ENCODE measurements at regions not wholly inside any gene's neighbourhood (a gene's known extent, or its start where the extent isn't known, plus 50 kb on each side); places are given as distances from the start of the nearest gene placed in this dataset.

DNA sequence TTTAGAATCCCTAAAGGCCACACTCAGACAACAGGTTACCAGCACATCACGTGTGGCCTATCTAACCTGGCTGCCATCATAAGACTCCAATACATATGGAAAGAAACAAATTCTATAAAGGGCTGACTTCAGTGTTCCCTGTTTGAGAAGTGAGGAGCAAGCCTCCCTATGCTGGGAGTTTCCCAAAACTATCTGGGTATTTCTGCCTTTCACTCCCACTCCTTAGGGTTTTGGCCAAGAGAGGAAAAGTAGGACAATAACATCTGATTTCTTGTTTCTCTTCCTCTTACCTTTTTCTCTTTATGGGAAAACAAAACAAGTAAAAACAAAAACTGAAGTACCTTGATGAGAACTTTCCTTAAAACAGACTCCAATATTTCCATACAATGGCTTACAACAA, 121.5 kb upstream of the COL8A1 start:
- Histone ChIP-seq H3K4me3 (ENCODE audit: low read length) (no peak overlapping the region), H2AFZ (ENCODE audit: low read length) (no peak overlapping the region), H3K4me2 (ENCODE audit: low read depth, low read length) (no peak overlapping the region), H3K36me3 (replicated peaks; ENCODE audit: insufficient read depth, low read length) (no peaks in the 10 kb centered on the region), H3K9me2 (replicated peaks; ENCODE audit: insufficient read depth, low read length) (no peaks in the 10 kb centered on the region), H3K79me2 (ENCODE audit: low read length) (no peaks in the 10 kb centered on the region), H4K20me1 (ENCODE audit: insufficient read depth, low read length) (no peaks in the 10 kb centered on the region), H3K27me3 (replicated peaks; ENCODE audit: insufficient read depth, low read length) (no peaks in the 10 kb centered on the region), H3K27ac (ENCODE audit: low read length) (no peak overlapping the region), H3K9ac (ENCODE audit: low read length) (no peak overlapping the region), H3F3A (ENCODE audit: insufficient read depth, low read length) (no peaks in the 10 kb centered on the region), H3K9me3 (replicated peaks; ENCODE audit: insufficient read depth, low read length) (no peaks in the 10 kb centered on the region), H3K4me1 (ENCODE audit: low read length) (no peaks in the 10 kb centered on the region)
- no peak for TF ChIP-seq EZH2 (optimal IDR thresholded peaks at IDR 0.05; ENCODE audit: low read depth, low read length)
- TF ChIP-seq EZH2phosphoT487 (IDR thresholded peaks at IDR 0.05; ENCODE audit: low read length): no peak
- TF ChIP-seq, protein P1, sequence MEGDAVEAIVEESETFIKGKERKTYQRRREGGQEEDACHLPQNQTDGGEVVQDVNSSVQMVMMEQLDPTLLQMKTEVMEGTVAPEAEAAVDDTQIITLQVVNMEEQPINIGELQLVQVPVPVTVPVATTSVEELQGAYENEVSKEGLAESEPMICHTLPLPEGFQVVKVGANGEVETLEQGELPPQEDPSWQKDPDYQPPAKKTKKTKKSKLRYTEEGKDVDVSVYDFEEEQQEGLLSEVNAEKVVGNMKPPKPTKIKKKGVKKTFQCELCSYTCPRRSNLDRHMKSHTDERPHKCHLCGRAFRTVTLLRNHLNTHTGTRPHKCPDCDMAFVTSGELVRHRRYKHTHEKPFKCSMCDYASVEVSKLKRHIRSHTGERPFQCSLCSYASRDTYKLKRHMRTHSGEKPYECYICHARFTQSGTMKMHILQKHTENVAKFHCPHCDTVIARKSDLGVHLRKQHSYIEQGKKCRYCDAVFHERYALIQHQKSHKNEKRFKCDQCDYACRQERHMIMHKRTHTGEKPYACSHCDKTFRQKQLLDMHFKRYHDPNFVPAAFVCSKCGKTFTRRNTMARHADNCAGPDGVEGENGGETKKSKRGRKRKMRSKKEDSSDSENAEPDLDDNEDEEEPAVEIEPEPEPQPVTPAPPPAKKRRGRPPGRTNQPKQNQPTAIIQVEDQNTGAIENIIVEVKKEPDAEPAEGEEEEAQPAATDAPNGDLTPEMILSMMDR (IDR thresholded peaks at IDR 0.05; ENCODE audit: low read length): no peak
- DNase-seq: no peak

DNA sequence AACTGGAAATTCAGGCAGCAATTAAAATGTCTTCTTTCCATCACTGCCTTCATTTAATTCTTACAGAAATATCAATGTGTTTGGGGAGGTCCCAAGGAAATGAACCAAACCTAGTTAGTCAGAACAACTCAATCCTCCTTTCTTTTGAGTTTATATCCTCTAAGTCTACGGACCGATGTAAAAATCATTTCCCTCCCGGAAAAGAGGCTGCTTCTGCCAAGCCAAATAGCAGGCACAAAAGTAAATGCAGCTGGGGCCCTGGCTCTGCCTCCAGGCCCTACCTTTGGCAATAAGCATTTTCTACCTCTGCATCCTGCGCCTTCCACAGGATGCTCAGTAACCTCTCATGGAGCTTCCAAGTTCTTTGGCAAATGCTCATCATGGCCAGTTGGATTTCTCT, 122.5 kb upstream of the COL8A1 start:
- Histone ChIP-seq H3K9ac (ENCODE audit: low read length) (no peak overlapping the region), H3K79me2 (ENCODE audit: low read length) (no peaks in the 10 kb centered on the region), H3K4me3 (ENCODE audit: low read length) (no peak overlapping the region), H4K20me1 (ENCODE audit: insufficient read depth, low read length) (no peaks in the 10 kb centered on the region), H3K27ac (ENCODE audit: low read length) (no peak overlapping the region), H3F3A (ENCODE audit: insufficient read depth, low read length) (no peaks in the 10 kb centered on the region), H3K36me3 (replicated peaks; ENCODE audit: insufficient read depth, low read length) (no peaks in the 10 kb centered on the region), H3K27me3 (replicated peaks; ENCODE audit: insufficient read depth, low read length) (no peaks in the 10 kb centered on the region), H2AFZ (ENCODE audit: low read length) (no peak overlapping the region), H3K9me3 (replicated peaks; ENCODE audit: insufficient read depth, low read length) (no peaks in the 10 kb centered on the region), H3K4me1 (ENCODE audit: low read length) (no peaks in the 10 kb centered on the region), H3K4me2 (ENCODE audit: low read depth, low read length) (no peak overlapping the region), H3K9me2 (replicated peaks; ENCODE audit: insufficient read depth, low read length) (no peaks in the 10 kb centered on the region)
- DNase-seq: no peak
- TF ChIP-seq EZH2 (optimal IDR thresholded peaks at IDR 0.05; ENCODE audit: low read depth, low read length): no peak
- TF ChIP-seq, protein P1 (IDR thresholded peaks at IDR 0.05; ENCODE audit: low read length): no peak

DNA sequence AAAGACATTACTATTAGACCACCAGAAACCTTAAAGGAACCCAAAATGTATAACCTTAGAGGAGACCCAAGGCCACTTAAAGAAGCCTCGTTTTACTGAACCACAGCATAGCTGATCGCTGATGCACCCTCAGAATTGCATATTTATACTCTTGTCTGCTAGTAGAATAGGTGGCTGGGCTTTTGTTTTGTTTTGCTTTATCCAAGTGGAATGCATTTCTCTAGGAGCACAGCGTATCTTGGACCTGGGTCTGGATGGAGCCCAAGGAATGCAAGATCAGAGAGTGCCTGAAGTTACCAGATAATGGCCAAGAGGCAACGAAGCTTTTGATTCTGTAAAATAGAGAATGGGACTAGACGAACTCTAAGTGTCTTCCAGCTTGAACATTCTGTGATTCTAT, 129.2 kb upstream of the COL8A1 start:
- Histone ChIP-seq H3K36me3 (replicated peaks; ENCODE audit: insufficient read depth, low read length) (no peaks in the 10 kb centered on the region), H3K79me2 (ENCODE audit: low read length) (no peaks in the 10 kb centered on the region), H3K4me1 (ENCODE audit: low read length) (no peaks in the 10 kb centered on the region), H3K9me3 (replicated peaks; ENCODE audit: insufficient read depth, low read length) (no peaks in the 10 kb centered on the region), H3K9me2 (replicated peaks; ENCODE audit: insufficient read depth, low read length) (no peaks in the 10 kb centered on the region), H3K9ac (ENCODE audit: low read length) (no peak overlapping the region), H4K20me1 (ENCODE audit: insufficient read depth, low read length) (no peaks in the 10 kb centered on the region), H3F3A (ENCODE audit: insufficient read depth, low read length) (no peaks in the 10 kb centered on the region), H3K27me3 (replicated peaks; ENCODE audit: insufficient read depth, low read length) (no peaks in the 10 kb centered on the region), H3K4me3 (ENCODE audit: low read length) (no peak overlapping the region), H2AFZ (ENCODE audit: low read length) (no peak overlapping the region), H3K27ac (ENCODE audit: low read length) (no peak overlapping the region), H3K4me2 (ENCODE audit: low read depth, low read length) (no peak overlapping the region)
- DNase-seq: no peak
- TF ChIP-seq, protein P1 (IDR thresholded peaks at IDR 0.05; ENCODE audit: low read length): no peak
- TF ChIP-seq EZH2phosphoT487 (IDR thresholded peaks at IDR 0.05; ENCODE audit: low read length) (no peak), EZH2 (optimal IDR thresholded peaks at IDR 0.05; ENCODE audit: low read depth, low read length) (no peak)
